Hepatocyte (in vitro differentiated cells): ENCODE measurements at regions not wholly inside any gene's neighbourhood (a gene's known extent, or its start where the extent isn't known, plus 50 kb on each side); places are given as distances from the start of the nearest gene placed in this dataset.

ENCODE experiments used
- DNase-seq: peaks from one replicate; pipeline ENCODE4 v3.0.0-alpha.2; 2016; ENCODE audit warnings: low spot score
- H2AFZ ChIP-seq: fragments of 200-600 bp; sonication (generic); 2 replicates; pipeline ENCODE4 v1.6.0; 2016; ENCODE audit warnings: antibody characterized with exemption, mild to moderate bottlenecking
- H3K27ac ChIP-seq: fragments of 200-600 bp; sonication (generic); 2 replicates; pipeline ENCODE4 v1.5.1; 2016; ENCODE audit warnings: mild to moderate bottlenecking
- H3K27me3 ChIP-seq: fragments of 200-600 bp; sonication (generic); 2 replicates; pipeline ENCODE4 v1.6.1; 2016
- H3K36me3 ChIP-seq: fragments of 200-600 bp; sonication (generic); replicated peaks from 2 replicates; pipeline ENCODE4 v1.5.1; 2016; ENCODE audit warnings: low read depth; ENCODE audit not compliant: insufficient read depth
- H3K4me1 ChIP-seq: fragments of 200-600 bp; sonication (generic); 2 replicates; pipeline ENCODE4 v1.5.1; 2016; ENCODE audit warnings: mild to moderate bottlenecking, moderate library complexity; ENCODE audit not compliant: insufficient read depth
- H3K4me2 ChIP-seq: fragments of 200-600 bp; sonication (generic); 2 replicates; pipeline ENCODE4 v1.6.0; 2016
- H3K4me3 ChIP-seq: fragments of 200-600 bp; sonication (generic); 2 replicates; pipeline ENCODE4 v1.5.1; 2016; ENCODE audit warnings: mild to moderate bottlenecking
- H3K79me2 ChIP-seq: fragments of 200-600 bp; sonication (generic); 2 replicates; pipeline ENCODE4 v1.6.0; 2017; ENCODE audit warnings: mild to moderate bottlenecking
- H3K9me2 ChIP-seq: fragments of 200-600 bp; sonication (generic); replicated peaks from 2 replicates; pipeline ENCODE4 v1.6.0; 2017; ENCODE audit warnings: mild to moderate bottlenecking; ENCODE audit not compliant: insufficient read depth
- H3K9me3 ChIP-seq: fragments of 200-600 bp; sonication (generic); 2 replicates; pipeline ENCODE4 v1.5.1; 2016; ENCODE audit warnings: low read depth, mild to moderate bottlenecking
- H4K20me1 ChIP-seq: fragments of 200-600 bp; sonication (generic); 2 replicates; pipeline ENCODE4 v1.6.0; 2016; ENCODE audit warnings: mild to moderate bottlenecking; ENCODE audit not compliant: insufficient read depth, poor library complexity, severe bottlenecking
- CTCF ChIP-seq: fragments of 200-600 bp; sonication (generic); IDR thresholded peaks from 2 replicates; pipeline ENCODE4 v1.5.1; 2016; ENCODE audit warnings: antibody characterized with exemption, mild to moderate bottlenecking; ENCODE audit not compliant: poor library complexity
- EZH2 ChIP-seq: fragments of 200-600 bp; sonication (generic); IDR thresholded peaks from 2 replicates; pipeline ENCODE4 v1.6.1; 2016; ENCODE audit warnings: antibody characterized with exemption, mild to moderate bottlenecking, borderline replicate concordance
- EZH2phosphoT487 ChIP-seq: fragments of 200-600 bp; sonication (generic); IDR thresholded peaks from one replicate; pipeline ENCODE4 v1.6.1; 2018; ENCODE audit warnings: antibody characterized with exemption, mild to moderate bottlenecking, low read depth, moderate library complexity; ENCODE audit not compliant: unreplicated experiment, severe bottlenecking
- WGBS: methylation state at CpG from one replicate; pipeline ENCODE4 v1.1.6; 2016; ENCODE audit warnings: low lambda C conversion rate; ENCODE audit errors: missing lambda C conversion rate; 5-methylcytosine and 5-hydroxymethylcytosine counted together

- H3K4me2 ChIP-seq, result no peak overlapping the region
- no peaks in the 10 kb centered on the region for H3K27me3 ChIP-seq
- no peaks in the 10 kb centered on the region for H3K79me2 ChIP-seq
- H4K20me1 ChIP-seq, result no peaks in the 10 kb centered on the region
- no peaks in the 10 kb centered on the region for H3K9me2 ChIP-seq
- H3K4me3 ChIP-seq, result no peak overlapping the region
- no peak for TF ChIP-seq EZH2phosphoT487
- no peak for TF ChIP-seq EZH2
- TF ChIP-seq CTCF, result no peak
- no peak overlapping the region for H2AFZ ChIP-seq
- 89% methylated on average over 3 of the region's 3 CpGs for WGBS
- no peaks in the 10 kb centered on the region for H3K36me3 ChIP-seq
- no peaks in the 10 kb centered on the region for H3K9me3 ChIP-seq
- H3K27ac ChIP-seq, result no peak overlapping the region
- DNase-seq, result no peak
- no peaks in the 10 kb centered on the region for H3K4me1 ChIP-seq
Observed at GRCh38 chr4:24060932-24061331, 171.1 kb upstream of the PPARGC1A start.

GRCh38 chr4:24059839-24060238, 170.0 kb upstream of the PPARGC1A start:
- Histone ChIP-seq H3K9me3 (no peaks in the 10 kb centered on the region), H3K4me2 (no peak overlapping the region), H3K79me2 (no peaks in the 10 kb centered on the region), H3K9me2 (no peaks in the 10 kb centered on the region), H3K4me1 (no peaks in the 10 kb centered on the region), H2AFZ (no peak overlapping the region), H3K27ac (no peak overlapping the region), H3K36me3 (no peaks in the 10 kb centered on the region), H4K20me1 (no peaks in the 10 kb centered on the region), H3K27me3 (no peaks in the 10 kb centered on the region), H3K4me3 (no peak overlapping the region)
- TF ChIP-seq CTCF (no peak), EZH2phosphoT487 (no peak), EZH2 (no peak)
- 86% methylated on average over 5 of the region's 5 CpGs for WGBS
- no peak for DNase-seq

- TF ChIP-seq EZH2, result no peak
- TF ChIP-seq CTCF, result no peak
- Histone ChIP-seq H3K9me2 (no peaks in the 10 kb centered on the region), H3K4me3 (no peak overlapping the region), H3K79me2 (no peaks in the 10 kb centered on the region), H3K27ac (no peak overlapping the region), H2AFZ (no peak overlapping the region), H3K4me2 (no peak overlapping the region), H4K20me1 (no peaks in the 10 kb centered on the region), H3K9me3 (no peaks in the 10 kb centered on the region), H3K36me3 (no peaks in the 10 kb centered on the region), H3K27me3 (no peaks in the 10 kb centered on the region), H3K4me1 (no peaks in the 10 kb centered on the region)
- no peak for DNase-seq
- WGBS, result 86% methylated on average over 10 of the region's 10 CpGs
Observed at GRCh38 chr4:24057915-24058559, 168.2 kb upstream of the PPARGC1A start.

GRCh38 chr4:24056289-24056688, 166.4 kb upstream of the PPARGC1A start:
- H2AFZ ChIP-seq, result no peak overlapping the region
- no peaks in the 10 kb centered on the region for H4K20me1 ChIP-seq
- H3K36me3 ChIP-seq, result no peaks in the 10 kb centered on the region
- no peak overlapping the region for H3K4me2 ChIP-seq
- H3K27me3 ChIP-seq, result no peaks in the 10 kb centered on the region
- H3K4me1 ChIP-seq, result no peaks in the 10 kb centered on the region
- no peak for DNase-seq
- H3K4me3 ChIP-seq, result no peak overlapping the region
- H3K79me2 ChIP-seq, result no peaks in the 10 kb centered on the region
- H3K9me3 ChIP-seq, result no peaks in the 10 kb centered on the region
- TF ChIP-seq CTCF, result no peak
- TF ChIP-seq EZH2phosphoT487, result no peak
- TF ChIP-seq EZH2, result no peak
- 97% methylated on average over 1 of the region's 1 CpG for WGBS
- H3K27ac ChIP-seq, result no peak overlapping the region
- H3K9me2 ChIP-seq, result no peaks in the 10 kb centered on the region
